Activated T-helper 2 cell treated with anti-CD3 and anti-CD28 coated beads, Interferon-gamma antibody, Interleukin-2, Interleukin-4, amounts not matched to agents 10 μg/mL and 5 μg/mL and 100 μg/mL, durations not matched to agents 14 hours and 24 hours and 36 hours (primary cell): ENCODE measurements at regions not wholly inside any gene's neighbourhood (a gene's known extent, or its start where the extent isn't known, plus 50 kb on each side); places are given as distances from the start of the nearest gene placed in this dataset.

Experiments
- DNase-seq: peaks from one replicate; pipeline ENCODE4 v3.0.0; 2021; ENCODE audit warnings: low spot score
- H3K27ac Mint-ChIP-seq: one replicate; pipeline ENCODE4 v1.8.0; 2021; ENCODE audit warnings: mixed read lengths
- H3K27me3 Mint-ChIP-seq: one replicate; pipeline ENCODE4 v1.8.0; 2021; ENCODE audit warnings: low read depth, mixed read lengths
- H3K36me3 Mint-ChIP-seq: one replicate; pipeline ENCODE4 v1.8.0; 2021; ENCODE audit warnings: low read depth, mixed read lengths
- H3K4me1 Mint-ChIP-seq: one replicate; pipeline ENCODE4 v1.8.0; 2021; ENCODE audit warnings: low read depth, mixed read lengths
- H3K4me3 Mint-ChIP-seq: one replicate; pipeline ENCODE4 v1.8.0; 2021; ENCODE audit warnings: low read depth, mild to moderate bottlenecking, moderate library complexity, mixed read lengths
- H3K9me3 Mint-ChIP-seq: one replicate; pipeline ENCODE4 v1.8.0; 2021; ENCODE audit warnings: mixed read lengths
- intact Hi-C: fragments of 100-400 bp; cut with micrococcal nuclease; formaldehyde crosslinking; loops from one replicate; pipeline ENCODE4 v1.15.1; 2023

DNA sequence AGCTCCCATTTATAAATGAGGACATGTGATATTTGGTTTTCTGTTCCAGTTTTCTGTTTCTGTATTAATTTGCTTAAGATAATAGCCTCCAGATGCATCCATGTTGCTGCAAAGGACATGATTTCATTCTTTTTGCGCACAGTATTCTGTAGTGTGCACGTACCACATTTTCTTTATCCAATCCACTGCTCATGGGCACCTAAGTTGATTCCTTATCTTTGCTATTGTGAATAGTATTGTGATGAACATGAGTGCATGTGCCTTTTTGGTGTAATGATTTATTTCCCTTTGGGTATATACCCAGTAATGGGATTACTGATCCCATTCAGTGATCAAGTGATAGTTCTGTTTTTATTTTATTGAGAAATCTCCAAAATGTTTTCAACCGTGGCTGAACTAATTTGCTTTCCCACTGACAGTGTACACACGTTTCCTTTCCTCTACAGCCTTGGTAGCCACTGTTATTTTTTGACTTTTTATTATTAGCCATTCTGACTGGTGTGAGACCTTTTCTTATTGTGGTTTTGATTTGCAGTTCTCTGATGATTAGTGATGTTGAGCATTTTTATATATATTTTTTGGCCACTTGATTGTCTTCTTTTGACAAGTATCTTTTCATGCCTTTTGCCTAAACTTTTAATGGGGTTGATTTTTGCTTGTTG is 226.0 kb upstream of the ANO3 start:
- Mint-ChIP-seq H3K27me3 (no peaks in the 10 kb centered on the region), H3K36me3 (no peaks in the 10 kb centered on the region), H3K9me3 (peaks cover 28% of the 10 kb centered on the region), H3K4me3 (no peak overlapping the region), H3K27ac (no peak overlapping the region), H3K4me1 (no peaks in the 10 kb centered on the region)
- DNase-seq: no peak
- intact Hi-C loops: no loop called here

DNA sequence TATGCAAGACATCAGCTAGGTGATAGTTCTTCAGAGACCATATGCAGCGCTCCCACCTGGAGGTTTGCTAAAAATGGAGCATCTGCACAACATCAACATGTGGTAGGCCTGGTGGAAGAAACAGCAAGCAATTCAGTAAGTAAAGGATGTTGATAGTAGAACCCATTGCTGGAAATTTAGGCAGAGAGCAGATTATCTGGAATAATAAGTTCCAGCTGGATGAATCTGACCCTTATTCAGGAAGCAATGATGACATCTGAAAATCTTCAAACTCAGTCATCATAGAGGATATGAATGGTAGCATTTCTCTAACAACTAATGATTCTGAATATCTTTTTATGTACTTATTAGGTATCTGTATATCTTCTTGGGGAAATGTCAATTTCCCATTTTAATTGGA is 225.2 kb upstream of the ANO3 start:
- Mint-ChIP-seq H3K4me3 (no peak overlapping the region), H3K4me1 (no peaks in the 10 kb centered on the region), H3K36me3 (no peaks in the 10 kb centered on the region), H3K27ac (no peak overlapping the region), H3K27me3 (no peaks in the 10 kb centered on the region), H3K9me3 (peaks cover 23% of the 10 kb centered on the region)
- intact Hi-C loops: no loop called here
- no peak for DNase-seq

DNA sequence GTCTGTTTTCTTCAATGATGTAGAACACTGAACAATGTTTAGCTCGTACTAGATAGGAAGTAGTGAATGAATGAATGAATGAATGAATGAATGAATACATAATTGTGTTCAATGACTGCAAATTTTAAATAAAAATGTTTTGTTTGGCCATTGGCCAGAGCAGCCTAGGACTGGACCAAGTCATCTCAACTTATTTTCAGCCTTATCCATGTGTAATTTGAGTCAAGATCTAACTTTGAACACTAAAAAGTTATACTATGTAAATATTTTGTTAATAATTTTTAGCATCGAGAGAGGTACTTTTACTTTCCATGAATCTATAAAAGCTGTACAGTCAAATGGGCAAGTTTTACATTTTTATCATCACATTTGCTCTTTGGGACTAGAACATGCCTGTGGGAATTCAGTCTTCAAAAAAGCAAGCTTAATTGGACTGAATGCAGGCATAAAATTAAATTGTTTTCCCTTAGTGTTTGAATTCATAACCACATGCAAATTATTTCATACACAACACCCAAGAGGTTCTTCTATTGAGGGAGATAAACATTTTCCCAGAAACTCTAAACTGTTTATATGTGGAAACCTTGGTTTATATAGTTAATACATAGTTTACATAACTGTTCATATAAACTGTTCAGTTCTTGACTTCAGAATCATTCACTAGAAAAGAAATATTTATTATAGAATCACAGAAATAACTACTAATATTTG is 222.1 kb upstream of the ANO3 start:
- no peaks in the 10 kb centered on the region for H3K27me3 Mint-ChIP-seq
- H3K36me3 Mint-ChIP-seq: no peaks in the 10 kb centered on the region
- no peak overlapping the region for H3K27ac Mint-ChIP-seq
- intact Hi-C loops: no loop called here
- H3K4me1 Mint-ChIP-seq: no peaks in the 10 kb centered on the region
- no peak overlapping the region for H3K4me3 Mint-ChIP-seq
- H3K9me3 Mint-ChIP-seq: peaks cover 15% of the 10 kb centered on the region
- DNase-seq: no peak

DNA sequence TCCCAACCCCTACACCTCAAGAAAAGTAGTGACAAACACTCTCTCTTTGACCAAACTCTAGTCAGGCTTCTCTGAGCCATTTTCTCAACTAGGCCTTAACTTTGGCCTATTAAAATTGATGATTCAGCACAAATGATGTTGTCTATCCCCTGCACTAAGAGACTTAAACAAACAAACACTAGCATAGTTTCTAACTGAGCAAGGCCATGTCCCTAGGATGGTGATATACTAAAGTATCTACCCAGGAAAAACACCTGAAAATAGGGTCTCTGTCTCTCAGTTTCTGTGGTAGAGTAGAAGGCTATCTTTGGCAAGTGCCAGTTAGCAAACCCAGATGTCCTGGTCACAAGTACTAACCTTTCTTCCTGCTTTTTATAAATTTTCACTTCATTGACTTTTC is 219.7 kb upstream of the ANO3 start:
- no peaks in the 10 kb centered on the region for H3K36me3 Mint-ChIP-seq
- no peak overlapping the region for H3K27ac Mint-ChIP-seq

DNA sequence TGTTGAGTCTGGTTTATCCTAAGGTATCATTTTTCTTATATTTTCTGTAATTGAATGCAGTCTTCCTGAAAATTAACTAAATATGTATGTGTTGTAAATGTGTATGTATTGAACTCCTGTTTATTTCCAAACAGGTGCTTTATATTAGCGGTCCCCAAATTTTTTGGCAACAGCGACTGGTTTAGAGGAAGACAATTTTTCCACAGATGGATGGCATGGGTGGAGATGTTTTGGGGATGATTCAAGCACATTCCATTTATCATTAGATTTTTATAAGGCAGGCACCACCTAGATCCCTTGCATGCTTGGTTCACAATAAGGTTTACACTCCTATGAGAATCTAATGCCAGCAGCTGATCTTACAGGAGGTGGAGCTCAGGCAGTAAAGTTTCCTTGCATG is 210.5 kb upstream of the ANO3 start:
- no peak for DNase-seq
- H3K4me1 Mint-ChIP-seq: no peaks in the 10 kb centered on the region
- no peak overlapping the region for H3K4me3 Mint-ChIP-seq
- intact Hi-C loops: no loop called here
- no peaks in the 10 kb centered on the region for H3K36me3 Mint-ChIP-seq
- H3K27ac Mint-ChIP-seq: no peak overlapping the region
- no peaks in the 10 kb centered on the region for H3K27me3 Mint-ChIP-seq
- peaks cover 19% of the 10 kb centered on the region for H3K9me3 Mint-ChIP-seq

More for the DNA sequence above, 219.7 kb upstream of the ANO3 start:
- Mint-ChIP-seq H3K4me3 (no peak overlapping the region), H3K4me1 (no peaks in the 10 kb centered on the region), H3K27me3 (no peaks in the 10 kb centered on the region), H3K9me3 (peaks cover 12% of the 10 kb centered on the region)
- intact Hi-C loops: no loop called here
- no peak for DNase-seq

DNA sequence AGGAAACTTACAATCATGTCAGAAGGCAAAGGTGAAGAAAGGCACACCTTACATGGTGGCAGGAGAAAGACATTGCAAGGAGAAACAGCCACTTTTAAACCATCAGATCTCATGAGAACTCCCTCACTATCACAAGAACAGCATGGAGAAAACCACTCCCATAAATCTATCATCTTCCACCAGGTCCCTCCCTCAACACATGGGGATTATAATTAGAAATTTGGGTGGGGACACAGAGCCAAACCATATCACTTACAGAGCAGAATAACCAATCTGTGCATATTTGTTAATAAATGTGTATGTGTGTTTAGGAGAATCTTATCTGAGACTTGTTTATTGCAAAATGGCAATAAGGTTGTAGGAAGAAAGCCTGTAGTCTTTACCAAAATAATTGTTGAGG is 205.2 kb upstream of the ANO3 start:
- H3K9me3 Mint-ChIP-seq: peaks cover 29% of the 10 kb centered on the region
- H3K27me3 Mint-ChIP-seq: no peaks in the 10 kb centered on the region
- DNase-seq: no peak
- no peaks in the 10 kb centered on the region for H3K4me1 Mint-ChIP-seq
- H3K4me3 Mint-ChIP-seq: no peak overlapping the region
- intact Hi-C loops: no loop called here
- H3K27ac Mint-ChIP-seq: no peak overlapping the region
- no peaks in the 10 kb centered on the region for H3K36me3 Mint-ChIP-seq

DNA sequence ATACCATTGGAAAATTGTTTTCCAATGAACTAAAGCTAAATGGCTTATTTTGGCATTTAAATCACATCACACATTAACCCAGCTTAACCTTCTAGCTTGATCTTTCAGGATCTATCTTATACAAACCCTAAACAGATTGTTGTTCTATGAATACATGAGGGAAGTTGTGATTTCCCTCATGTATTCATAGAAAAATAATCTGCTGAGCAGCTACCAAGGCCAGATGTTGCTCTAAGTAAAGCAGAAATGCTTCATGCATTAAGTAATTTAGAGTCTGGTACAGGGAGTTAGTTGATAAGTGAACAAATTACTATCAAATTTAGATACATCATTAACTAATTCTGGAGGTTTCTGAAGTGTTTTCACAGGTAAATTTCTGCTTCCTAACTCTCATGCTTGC is 204.6 kb upstream of the ANO3 start:
- no peak overlapping the region for H3K4me3 Mint-ChIP-seq
- H3K27ac Mint-ChIP-seq: no peak overlapping the region
- peaks cover 32% of the 10 kb centered on the region for H3K9me3 Mint-ChIP-seq
- intact Hi-C loops: no loop called here
- no peaks in the 10 kb centered on the region for H3K36me3 Mint-ChIP-seq
- H3K4me1 Mint-ChIP-seq: no peaks in the 10 kb centered on the region
- DNase-seq: no peak
- no peaks in the 10 kb centered on the region for H3K27me3 Mint-ChIP-seq

DNA sequence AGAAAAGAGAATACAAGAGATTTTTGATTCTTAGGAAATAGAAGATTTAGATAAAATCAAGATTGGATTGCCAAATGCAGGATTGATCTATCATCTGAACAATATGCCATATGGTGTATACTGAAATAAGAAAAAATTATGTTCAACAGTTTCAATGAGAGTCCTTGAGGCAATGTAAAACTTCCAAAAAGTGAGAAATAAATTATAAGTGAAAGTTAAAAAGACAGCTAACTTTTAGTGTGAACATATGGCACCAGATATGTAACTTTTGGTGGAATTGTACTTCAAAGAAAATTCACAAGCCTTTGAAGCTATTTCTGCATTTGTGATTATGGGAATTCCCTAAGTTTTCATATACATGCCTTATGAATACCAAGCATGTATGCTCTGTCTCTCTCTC is 200.5 kb upstream of the ANO3 start:
- Mint-ChIP-seq H3K27me3 (no peaks in the 10 kb centered on the region), H3K36me3 (no peaks in the 10 kb centered on the region), H3K4me1 (no peaks in the 10 kb centered on the region), H3K27ac (no peak overlapping the region), H3K9me3 (peaks cover 21% of the 10 kb centered on the region), H3K4me3 (no peak overlapping the region)
- intact Hi-C loops: no loop called here
- no peak for DNase-seq

DNA sequence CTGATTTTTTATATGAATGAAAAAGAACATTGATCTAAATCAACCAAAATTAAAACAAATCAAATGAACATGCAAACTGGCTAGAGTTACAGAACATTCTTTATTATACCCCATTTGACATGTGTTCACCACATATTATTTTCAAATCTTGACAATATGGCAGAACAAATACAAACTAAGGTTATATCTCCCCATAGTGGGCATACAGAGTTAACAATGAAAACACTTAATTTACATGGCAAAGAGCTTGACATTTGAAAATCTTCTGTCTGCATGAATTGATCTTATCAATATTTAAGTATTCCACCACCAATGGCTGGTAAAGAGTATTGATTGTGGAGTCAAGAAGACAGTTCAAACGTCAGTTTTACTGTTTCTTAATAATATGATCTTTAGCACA is 197.9 kb upstream of the ANO3 start:
- no peak for DNase-seq
- no peaks in the 10 kb centered on the region for H3K36me3 Mint-ChIP-seq
- no peak overlapping the region for H3K27ac Mint-ChIP-seq
- H3K4me1 Mint-ChIP-seq: no peaks in the 10 kb centered on the region
- intact Hi-C loops: no loop called here
- H3K27me3 Mint-ChIP-seq: no peaks in the 10 kb centered on the region
- H3K9me3 Mint-ChIP-seq: peaks cover 13% of the 10 kb centered on the region
- H3K4me3 Mint-ChIP-seq: no peak overlapping the region

DNA sequence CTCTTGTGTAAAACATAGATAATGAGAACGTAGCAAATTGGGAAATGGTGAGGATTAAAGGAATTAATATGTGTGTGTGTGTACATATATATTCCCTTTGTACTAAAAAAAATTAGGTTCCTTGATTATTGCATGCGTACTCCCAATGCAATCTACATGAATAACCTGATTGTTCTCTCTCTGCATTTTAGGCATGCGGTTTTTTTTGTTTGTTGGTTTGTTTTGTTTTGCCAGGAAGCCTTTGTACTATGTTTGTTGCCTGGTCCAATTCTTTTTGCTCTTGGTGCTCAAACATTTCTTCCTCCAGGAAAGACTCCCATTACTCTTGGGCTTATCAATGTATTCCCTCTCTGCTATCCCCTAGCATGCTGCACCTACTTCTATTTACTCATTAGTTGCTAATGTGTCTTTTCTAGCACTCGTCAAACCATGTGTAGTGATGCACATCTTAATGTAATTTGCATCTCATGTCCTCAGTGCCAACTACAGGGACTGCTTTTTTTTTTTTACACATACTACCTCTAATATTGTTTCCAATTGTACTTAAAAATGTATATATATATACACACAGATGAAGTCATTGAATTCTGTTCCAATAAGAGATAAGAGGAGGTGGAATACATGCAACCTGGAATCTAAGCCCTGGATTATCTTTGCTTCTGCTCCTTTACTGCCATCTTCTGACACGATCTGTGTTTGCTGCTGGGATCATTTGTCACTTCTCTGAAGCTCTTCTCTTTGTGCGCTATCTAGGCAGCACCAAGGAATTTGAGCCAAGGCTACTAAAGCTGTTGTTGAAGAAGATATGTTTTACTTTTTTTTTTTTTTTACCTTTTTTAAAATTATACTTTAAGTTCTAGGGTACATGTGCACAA is 197.2 kb upstream of the ANO3 start:
- no peak overlapping the region for H3K4me3 Mint-ChIP-seq
- intact Hi-C loops: no loop called here
- no peaks in the 10 kb centered on the region for H3K4me1 Mint-ChIP-seq
- no peak for DNase-seq
- no peaks in the 10 kb centered on the region for H3K27me3 Mint-ChIP-seq
- no peaks in the 10 kb centered on the region for H3K36me3 Mint-ChIP-seq
- H3K9me3 Mint-ChIP-seq: peaks cover 11% of the 10 kb centered on the region
- H3K27ac Mint-ChIP-seq: no peak overlapping the region

DNA sequence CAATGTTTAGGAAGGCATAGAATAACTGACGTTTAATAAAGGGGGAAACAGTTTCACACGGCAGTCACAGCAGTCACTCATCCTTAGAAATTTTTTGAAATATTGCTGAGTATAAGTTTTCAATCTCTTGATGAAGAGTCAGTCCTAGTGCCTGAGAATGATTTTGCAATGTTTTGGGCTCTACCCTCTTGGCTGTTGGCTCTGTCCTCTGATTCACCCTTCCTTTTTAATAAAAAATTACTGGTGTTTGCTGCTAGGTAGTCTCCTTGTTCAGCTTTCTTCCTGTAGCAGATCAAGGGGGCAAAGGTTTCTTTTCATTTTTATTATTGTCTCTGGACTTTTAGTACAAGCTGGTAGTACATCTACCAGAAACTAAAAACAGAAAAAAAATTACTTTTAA is 194.3 kb upstream of the ANO3 start:
- no peak for DNase-seq
- Mint-ChIP-seq H3K4me3 (no peak overlapping the region), H3K9me3 (no peaks in the 10 kb centered on the region), H3K27ac (no peak overlapping the region), H3K4me1 (no peaks in the 10 kb centered on the region), H3K36me3 (no peaks in the 10 kb centered on the region), H3K27me3 (no peaks in the 10 kb centered on the region)
- intact Hi-C loops: no loop called here

DNA sequence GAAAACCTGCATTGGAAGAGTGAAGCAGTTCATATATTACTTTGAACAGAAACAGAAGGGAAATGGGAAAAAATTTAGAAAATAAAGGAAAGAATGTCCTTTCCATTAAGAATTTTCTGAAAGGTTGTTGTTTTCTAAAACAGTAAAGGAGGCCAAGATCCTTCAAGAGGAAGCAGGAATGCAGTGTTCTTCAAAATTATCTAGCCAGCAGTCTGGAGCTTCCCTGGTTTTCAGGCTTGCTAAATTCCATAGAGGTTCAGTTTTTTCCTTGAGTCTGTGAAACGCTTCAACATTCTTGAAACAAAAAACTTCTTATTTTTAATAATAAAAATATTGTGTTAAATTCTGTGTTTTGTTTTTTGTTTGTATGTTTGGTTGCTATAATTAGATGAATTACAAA is 189.0 kb upstream of the ANO3 start:
- intact Hi-C loops: no loop called here
- no peaks in the 10 kb centered on the region for H3K4me1 Mint-ChIP-seq
- H3K27me3 Mint-ChIP-seq: no peaks in the 10 kb centered on the region
- no peak overlapping the region for H3K4me3 Mint-ChIP-seq
- H3K9me3 Mint-ChIP-seq: no peaks in the 10 kb centered on the region
- H3K36me3 Mint-ChIP-seq: no peaks in the 10 kb centered on the region
- no peak for DNase-seq
- H3K27ac Mint-ChIP-seq: no peak overlapping the region
